HG02884 (cell line): ENCODE measurements at regions not wholly inside any gene's neighbourhood (a gene's known extent, or its start where the extent isn't known, plus 50 kb on each side); places are given as distances from the start of the nearest gene placed in this dataset.
"Not testable (repeated sequence)": the region's sequence is repeated elsewhere in the genome, so short reads cannot be mapped to it uniquely, and the experiment has no call there.

Source experiments
- ATAC-seq: cut with Tn5 transposase; IDR thresholded peaks from one replicate; pipeline ENCODE4 v1.9.1; 2021; ENCODE audit warnings: mild to moderate bottlenecking, moderate library complexity; ENCODE audit not compliant: unreplicated experiment

DNA sequence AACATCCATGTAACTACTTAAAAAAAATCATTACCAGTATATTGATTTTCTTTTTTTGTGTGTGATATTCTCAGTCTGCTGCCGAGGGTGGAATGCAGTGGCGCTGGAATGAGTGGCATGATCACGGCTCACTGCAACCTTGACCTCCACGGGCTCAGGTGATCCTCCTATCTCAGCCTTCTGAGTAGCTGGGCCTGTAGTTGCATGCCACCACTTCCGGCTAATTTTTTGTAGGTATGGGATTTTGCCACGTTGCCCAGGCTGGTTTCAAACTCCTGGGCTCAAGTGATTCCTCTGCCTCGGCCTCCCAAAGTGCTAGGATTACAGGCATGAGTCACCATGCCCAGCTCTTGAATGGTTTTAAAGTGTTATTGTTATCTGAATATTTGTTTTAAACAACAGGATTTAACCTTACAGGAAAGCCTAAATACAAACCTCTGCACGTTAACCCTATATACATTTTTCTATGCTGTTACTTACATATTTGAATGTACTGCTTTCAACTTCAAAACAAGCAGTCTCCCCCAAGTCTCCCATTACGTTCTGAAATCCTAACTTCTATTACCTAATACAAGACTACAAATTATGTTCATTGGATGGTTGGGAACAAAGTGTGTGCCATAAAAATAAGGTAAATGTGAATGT, 61.7 kb downstream of the KPNA2 start:
- ATAC-seq, result no peak

DNA sequence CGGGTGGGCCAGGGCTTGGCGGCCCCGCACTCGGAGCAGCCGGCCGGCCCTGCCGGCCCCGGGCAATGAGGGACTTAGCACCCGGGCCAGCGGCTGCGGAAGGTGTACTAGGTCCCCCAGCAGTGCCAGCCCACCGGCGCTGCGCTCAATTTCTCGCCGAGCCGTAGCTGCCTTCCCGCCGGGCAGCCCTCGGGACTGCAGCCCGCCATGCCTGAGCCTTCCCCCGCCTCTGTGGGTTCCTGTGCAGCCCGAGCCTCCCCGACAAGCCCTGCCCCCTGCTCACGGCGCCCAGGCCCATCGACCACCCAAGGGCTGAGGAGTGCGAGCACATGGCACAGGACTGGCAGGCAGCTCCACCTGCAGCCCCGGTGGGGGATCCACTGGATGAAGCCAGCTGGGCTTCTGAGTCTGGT, 63.8 kb downstream of the KPNA2 start:
- ATAC-seq, result not testable (repeated sequence)

DNA sequence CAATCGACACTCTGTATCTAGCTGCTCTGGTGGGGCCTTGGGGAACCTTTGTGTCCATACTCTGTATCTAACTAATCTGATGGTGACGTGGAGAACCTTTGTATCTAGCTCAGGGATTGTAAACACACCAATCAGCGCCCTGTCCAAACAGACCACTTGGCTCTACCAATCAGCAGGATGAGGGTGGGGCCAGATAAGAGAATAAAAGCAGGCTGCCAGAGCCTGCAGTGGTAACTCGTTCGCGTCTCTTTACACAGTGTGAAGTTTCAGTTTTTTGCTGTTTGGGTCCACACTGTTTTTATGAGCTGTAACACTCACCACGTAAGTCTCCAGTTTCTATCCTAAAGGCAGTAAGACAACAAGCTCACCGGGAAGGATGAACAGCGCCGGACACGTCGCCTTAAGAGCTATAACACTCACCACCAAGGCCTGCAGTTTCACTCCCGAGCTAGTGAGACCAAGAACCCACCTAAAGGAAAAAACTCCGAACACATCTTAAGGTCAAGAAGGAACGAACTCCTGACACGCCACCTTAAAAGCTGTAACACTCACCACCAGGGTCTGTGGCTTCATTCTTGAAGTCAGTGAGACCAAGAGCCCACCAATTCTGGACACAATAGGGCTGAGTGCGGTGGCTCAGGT, 64.6 kb downstream of the KPNA2 start:
- no peak for ATAC-seq

DNA sequence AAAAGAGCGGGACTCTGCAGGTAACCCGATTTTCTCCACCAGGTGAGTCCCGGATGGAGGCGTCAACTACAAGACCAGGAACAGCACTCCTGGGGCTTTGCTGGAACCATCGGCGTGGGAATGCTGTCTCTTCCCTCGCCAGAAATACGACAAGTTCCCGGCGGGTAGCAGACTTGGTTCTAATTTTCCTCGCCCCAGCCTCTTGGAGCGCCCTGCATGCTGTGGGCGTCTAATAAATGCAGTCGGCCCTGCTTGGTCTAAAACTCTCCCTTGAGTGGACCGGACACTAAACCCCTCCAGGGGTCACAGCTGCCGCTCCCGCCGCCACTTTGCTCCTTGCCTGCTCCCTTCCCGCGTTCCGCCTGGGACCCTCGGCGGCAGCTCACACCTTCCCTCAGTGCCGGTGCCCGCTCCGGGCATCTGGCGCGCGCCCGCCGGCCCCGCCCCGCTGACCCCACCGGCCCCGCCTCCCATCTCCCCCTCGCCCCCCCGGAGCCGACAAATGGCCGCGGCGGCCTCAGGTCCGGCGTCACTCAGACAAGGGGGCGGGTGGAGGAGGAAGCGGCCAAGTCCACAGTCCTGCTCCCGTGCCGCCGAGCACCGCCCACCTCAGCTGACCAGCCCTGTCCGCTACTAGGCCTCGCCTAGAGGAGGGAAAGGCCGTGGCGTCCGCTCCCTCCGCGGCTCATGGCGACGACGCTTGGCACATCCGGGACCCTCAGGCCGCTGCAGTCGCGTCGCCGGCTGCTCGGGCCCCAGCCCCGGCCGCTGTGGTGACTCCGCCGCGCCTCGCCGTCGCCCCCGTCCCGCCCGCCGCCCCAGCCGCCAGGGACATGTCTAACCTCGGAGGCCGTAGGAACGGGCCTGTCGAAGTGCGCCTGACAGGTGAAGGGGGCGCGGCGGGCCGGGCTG, 65.8 kb downstream of the KPNA2 start:
- peak; percentile 74 for ATAC-seq

DNA sequence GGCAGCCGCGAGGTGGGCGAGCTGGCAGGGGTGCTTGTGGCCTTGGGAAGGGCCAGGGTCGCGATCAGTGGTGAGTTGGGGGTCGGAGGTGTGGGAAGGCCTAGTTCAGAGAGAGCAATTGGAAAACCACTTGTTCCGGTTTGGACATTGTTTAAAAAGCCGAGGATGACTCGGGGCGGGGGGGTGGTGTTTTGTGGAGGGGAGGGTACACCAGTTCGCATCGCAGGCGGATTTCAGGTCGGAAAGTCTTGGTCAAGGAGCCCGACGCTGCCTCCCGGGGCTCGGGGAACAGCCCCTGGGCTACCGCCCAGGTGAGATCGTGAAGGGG, 66.4 kb downstream of the KPNA2 start:
- no peak for ATAC-seq

DNA sequence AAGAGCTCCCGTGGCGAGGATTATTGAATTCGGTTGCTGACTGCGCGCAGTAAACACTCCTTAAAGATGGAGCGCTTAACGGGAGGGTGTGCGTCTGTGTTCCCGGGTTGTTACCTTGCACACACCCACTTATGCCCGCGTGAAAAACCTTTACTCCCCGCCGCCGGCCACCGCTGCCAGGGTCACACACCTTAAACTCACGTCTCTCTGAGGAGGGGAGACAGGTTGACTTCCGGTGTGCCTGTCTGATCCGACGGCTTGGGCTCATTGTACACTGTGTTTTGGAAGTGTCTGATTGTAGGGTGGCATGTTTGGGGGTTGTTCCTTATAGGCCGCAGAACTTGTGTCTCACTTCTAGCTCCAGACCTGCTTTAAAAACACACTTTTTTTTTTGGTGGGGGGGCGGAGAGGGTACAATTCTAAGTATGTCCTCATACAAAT, 66.8 kb downstream of the KPNA2 start:
- ATAC-seq, result no peak

DNA sequence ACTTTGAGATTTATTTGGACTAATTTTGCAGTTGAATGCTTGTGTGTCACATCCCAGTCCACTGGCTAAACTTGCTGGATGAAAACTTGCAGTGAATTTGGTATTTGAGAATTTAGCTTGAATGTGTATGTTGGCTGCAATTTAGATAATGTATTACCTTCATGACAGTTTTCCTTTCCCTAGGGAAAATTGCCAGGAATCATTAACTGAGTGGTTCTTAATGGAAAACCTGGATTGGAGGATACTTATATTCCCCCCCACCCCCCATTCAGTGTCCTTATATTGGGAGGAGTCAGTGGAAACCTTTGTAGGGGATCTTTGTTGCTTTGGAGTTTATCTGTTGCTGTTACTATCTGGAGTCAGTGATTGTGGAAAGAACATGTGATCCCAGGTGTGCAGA, 67.6 kb downstream of the KPNA2 start:
- no peak for ATAC-seq

DNA sequence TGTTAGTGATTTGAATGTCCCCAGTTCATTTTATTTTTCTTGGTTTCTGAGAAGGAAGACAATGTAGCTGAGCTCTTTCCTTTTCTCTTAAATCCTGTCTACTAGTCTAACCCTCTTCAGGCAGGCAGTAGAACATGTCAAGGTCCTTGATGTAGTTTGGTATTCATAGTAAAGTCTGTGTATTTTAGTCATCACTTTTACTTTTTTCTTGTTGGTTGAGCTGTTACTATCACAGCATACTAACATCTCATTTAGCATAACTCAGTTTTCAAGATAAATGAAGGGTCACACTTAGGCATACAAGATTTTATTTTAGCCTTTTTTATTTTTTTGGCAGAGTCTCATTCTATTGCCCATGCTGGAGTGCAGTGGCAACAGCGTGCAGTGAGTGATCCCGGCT, 70.5 kb downstream of the KPNA2 start:
- ATAC-seq, result no peak

DNA sequence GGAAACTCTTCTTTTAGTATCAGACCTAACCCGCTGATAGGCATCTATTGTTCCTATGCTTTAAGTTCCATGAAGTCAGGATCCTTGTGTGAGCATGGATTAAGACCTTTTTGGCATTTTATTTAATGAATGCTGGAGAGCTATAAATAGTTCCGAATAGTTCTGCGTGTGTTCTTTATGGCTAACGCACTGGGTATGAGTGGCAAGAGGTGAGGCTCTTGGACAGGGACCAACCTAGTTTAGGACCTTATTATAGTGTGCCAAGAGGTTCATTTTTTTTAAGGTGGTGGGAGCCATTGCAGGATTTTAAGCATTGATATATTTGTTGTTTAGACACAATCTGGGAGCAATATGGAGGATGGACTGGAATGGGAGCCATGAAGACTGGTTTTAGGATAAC, 71.8 kb downstream of the KPNA2 start:
- ATAC-seq, result no peak

DNA sequence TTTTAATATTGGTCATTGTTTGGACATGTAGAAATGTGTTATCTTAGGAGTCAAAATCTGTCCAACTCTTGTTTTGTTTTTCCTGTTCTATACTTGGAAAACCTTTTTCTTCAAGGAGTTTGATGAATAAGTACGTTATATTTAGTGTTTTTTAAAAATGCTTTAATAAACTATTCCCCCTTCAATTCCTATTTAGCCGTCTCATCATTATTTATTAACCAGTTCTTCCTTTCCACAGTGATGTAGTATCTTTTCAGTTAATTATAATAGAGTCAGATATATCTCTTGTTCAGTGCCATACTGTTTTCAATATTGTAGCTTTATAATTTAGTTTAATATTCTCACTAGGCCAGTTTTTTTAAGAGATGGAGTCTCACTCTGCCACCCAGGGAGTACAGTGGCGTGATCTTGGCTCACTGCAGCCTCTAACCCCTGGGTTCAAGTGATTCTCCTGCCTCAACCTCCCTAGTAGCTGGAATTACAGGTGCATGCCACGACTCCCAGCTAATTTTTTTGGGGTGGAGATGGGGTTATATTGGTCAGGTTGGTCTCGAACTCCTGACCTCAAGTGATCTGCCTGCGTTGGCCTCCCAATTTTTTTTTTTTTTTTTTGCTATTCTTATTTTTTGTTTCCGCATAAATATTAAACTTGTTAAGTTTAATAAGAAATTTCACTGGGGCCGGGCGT, 72.9 kb downstream of the KPNA2 start:
- ATAC-seq, result no peak

DNA sequence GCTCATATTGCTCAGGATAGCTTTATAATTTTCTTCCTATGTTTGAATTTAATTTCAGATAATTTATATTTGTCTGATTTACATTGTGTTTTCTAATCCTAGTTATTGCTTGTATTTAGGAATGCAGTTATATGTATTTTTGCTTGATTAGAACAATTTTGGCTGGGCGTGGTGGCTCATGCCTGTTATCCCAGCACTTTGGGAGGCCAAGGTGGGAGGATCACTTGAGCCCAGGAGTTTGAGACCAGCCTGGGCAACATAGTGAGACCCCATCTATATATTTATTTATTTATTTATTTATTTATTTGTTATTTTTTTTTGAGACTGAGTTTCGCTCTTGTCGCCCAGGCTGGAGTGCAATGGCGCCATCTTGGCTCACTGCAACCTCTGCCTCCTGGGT, 73.9 kb downstream of the KPNA2 start:
- not testable (repeated sequence) for ATAC-seq

DNA sequence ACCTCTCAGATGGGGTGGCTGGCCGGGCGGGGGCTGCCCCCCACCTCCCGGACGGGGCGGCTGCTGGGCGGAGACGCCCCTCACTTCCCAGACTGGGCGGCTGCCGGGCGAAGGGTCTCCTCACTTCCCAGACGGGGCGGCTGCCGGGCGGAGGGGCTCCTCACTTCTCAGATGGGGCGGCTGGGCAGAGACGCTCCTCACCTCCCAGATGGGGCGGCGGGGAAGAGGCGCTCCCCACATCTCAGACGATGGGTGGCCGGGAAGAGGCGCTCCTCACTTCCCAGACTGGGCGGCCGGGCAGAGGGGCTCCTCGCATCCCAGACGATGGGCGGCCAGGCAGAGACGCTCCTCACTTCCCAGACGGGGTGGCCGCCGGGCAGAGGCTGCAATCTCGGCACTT, 80.7 kb downstream of the KPNA2 start:
- ATAC-seq, result not testable (repeated sequence)

DNA sequence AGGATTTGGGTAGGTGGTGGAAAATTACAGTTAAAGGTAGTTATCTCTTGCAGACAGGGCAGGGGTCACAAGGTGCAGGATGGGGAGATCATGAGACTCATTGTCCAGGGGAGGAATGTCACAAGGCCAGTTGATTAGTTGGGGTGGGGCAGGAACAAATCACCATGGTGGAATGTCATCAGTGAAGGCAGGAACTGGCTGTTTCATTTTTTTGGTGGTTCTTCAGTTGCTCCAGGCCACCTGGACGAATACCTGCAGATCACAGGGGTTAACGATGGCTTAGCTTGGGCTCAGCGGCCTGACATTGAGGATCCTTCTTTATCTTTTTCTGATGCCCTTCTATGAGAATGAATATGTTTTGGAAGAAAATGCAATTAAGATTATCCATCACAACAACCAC, 87.1 kb downstream of the KPNA2 start:
- no peak for ATAC-seq

DNA sequence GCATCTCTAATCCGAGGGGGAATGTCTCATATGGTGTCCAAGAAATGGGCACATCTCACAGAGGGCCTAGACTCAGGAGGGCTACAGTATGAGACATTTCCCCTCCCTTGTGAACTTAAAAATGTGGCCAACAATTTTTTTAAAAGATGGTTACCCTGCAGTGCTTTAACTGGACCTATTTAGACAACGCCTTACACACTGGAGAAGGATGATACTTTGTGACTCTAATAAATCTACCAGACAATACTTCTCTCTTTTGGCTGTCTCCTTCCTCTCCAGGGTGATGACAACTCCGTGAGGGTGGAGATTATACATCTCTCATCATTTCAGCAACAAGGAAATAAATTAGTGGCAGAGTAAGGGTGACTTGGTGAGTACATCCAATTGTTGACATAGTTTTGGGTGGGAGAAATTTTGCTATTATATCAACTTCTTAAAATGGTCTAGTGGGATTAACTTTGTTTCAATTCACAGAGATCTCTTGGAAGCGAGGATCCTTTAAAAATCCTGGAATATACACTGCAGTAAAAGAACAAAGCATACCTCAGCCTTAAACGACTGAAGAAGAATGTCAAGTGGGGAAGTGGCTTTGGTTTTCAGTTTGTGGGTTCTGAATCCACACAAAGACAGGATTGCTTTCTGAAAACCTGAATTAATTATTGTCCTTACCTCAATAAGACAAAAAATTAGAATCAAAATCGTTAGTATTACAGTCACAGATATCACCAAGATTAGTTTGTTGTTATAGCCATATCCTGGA, 89.8 kb downstream of the KPNA2 start:
- no peak for ATAC-seq

DNA sequence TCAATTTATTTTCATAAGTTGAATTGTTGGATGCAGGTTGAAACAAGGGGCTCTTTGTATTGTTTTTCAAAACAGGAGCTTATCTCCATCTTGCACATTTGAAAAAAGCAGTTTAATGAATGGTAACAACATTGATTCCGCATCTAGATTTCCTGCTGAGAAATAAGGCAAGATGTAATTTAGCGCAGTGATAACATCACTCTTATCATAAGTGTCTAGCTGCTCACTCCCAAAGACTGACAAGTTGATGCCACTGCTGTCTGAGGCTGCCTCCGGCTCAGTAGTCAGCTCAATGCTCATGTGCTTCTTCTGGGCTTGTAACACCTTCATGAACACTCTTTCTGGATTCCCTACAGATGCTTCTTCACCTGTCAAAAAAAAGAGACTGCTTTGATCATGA, 92.4 kb downstream of the KPNA2 start:
- ATAC-seq, result no peak

DNA sequence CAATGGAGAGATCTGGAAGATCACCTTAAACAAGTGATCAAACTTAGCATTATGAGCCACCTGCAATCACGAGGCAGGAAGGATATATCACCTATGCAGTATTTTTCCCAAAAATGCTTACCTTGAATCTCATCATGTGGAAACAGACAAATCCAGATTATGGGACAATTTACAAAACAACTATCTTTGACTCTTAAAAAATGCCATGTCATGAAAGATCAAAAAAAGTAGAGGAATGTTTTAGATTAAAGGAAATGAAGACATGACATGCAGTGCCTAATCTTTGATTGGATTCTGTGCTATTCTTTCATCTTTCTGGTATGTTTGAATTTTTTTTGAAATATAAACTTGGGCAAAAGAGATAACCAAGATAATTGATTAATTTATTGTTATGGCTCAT, 95.9 kb downstream of the KPNA2 start:
- no peak for ATAC-seq

DNA sequence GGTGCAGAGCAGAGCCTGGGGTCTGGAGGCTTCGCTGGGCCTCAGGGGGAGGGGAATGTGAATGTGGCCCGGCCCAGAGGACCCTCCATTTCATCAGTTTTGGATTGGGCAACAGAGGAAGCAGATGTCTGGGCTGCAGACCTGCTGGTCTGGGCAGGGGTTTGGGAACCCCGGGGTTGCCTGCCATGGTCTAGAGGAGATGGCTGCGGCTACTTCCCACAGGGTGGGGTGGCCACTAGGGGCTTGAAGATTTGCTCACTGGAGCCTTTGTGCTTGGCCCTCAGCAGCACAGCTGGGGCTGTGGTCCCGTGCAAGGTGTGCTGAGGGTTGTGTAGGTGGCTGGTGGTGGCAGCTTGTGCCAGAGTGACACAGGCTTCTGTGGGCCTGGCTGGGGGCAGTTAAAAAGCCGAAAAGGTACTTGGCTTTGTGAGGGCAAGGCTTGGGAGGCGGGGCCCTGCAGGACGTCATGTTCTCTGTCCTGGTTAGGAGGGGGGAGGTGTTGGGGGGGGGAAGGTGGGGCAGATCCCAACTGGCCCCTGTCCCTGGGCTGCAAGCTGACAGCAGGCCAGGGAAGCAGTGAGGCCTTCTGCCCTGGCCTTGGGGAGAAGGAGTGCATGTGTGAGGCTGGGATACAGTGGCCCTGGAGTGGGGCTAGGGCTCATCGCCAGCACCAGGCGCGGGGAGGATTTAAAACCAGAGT, 98.0 kb downstream of the KPNA2 start:
- ATAC-seq, result no peak

DNA sequence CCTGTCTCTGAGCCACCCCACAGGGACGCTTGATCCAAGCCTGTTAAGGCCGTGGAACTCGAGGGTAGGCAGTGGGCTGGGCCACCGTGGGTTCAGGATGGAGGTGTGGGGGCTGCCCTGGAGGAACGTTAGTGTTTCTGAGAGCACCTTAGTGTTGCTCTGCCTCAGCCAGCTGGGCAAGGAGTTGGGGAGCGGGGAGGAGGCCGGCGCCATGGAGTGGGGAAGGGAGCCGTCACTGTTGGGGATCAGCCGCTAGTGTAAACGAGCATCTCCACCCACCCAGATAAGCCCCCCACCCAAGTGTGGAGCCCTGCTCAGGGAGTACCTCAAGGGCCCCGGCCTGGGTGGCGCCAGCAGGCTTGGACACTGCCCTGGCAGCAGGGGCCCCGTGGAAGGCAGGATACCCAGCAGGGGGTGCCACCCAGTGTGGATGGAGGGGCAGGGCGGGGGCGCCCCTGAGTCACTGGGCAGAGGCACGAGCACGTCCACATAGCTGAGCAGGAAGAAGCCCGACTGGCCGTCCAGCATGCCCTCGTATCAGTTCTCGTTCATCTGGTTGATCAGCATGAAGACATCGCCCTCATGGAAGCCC, 98.6 kb downstream of the KPNA2 start:
- no peak for ATAC-seq

DNA sequence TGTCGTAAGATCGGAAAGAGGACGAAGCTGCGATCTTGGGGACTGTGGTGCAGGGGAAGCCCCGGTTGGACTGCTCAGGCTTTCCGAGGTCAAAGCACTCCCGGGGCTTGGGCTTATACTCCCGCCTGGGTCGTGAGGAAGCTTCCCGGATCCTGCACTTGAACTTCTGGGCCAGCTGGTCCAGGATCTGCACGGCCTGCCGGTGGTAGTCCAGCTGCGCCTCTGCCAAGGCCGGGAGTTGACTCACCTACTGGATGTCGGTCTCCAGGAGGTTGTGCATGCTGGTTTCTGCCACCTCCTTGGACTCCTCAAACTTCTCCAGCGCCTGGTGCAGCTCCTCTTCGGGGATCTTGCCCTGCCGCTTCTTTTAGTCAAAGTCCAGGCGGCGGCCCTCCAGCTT, 99.2 kb downstream of the KPNA2 start:
- no peak for ATAC-seq
